ENCODE measurements at regions not wholly inside any gene's neighbourhood (a gene's known extent, or its start where the extent isn't known, plus 50 kb on each side); places are given as distances from the start of the nearest gene placed in this dataset.

GRCh38 chr2:103268841-103269498, 507.1 kb downstream of the TMEM182 start:
- DNase-seq = no peak

GRCh38 chr2:103276869-103277268, 515.0 kb downstream of the TMEM182 start:
- DNase-seq = no peak

GRCh38 chr2:103284750-103285149, 522.9 kb downstream of the TMEM182 start:
- DNase-seq = no peak

- DNase-seq = no peak
Measured at GRCh38 chr2:103285354-103285753, 523.5 kb downstream of the TMEM182 start.

GRCh38 chr2:103287746-103288145, 525.9 kb downstream of the TMEM182 start:
- no peak for DNase-seq

- DNase-seq = no peak
Measured at GRCh38 chr2:103288696-103289095, 526.9 kb downstream of the TMEM182 start.

GRCh38 chr2:103289105-103289725, 527.4 kb downstream of the TMEM182 start:
- DNase-seq = peak in 3 of 58 donors; percentile 2 to 43 (median 21)

GRCh38 chr2:103292573-103292972, 530.7 kb downstream of the TMEM182 start:
- no peak for DNase-seq

- DNase-seq = no peak
Measured at GRCh38 chr2:103293067-103293741, 531.4 kb downstream of the TMEM182 start.

GRCh38 chr2:103293742-103294077, 531.9 kb downstream of the TMEM182 start:
- DNase-seq = no peak

- DNase-seq = no peak
Measured at GRCh38 chr2:103294420-103294819, 532.6 kb downstream of the TMEM182 start.

- DNase-seq = no peak
Measured at GRCh38 chr2:103295591-103295990, 533.8 kb downstream of the TMEM182 start.

GRCh38 chr2:103324671-103325070, 562.8 kb downstream of the TMEM182 start:
- no peak for DNase-seq

GRCh38 chr2:103327386-103327785, 565.6 kb downstream of the TMEM182 start:
- no peak for DNase-seq

- no peak for DNase-seq
Measured at GRCh38 chr2:103327966-103328365, 566.1 kb downstream of the TMEM182 start.

- no peak for DNase-seq
Measured at GRCh38 chr2:103335403-103335802, 573.6 kb downstream of the TMEM182 start.

GRCh38 chr2:103338819-103339218, 577.0 kb downstream of the TMEM182 start:
- no peak for DNase-seq

- DNase-seq = no peak
Measured at GRCh38 chr2:103346780-103347179, 584.9 kb downstream of the TMEM182 start.

- DNase-seq = no peak
Measured at GRCh38 chr2:103353774-103354173, 591.9 kb downstream of the TMEM182 start.

- no peak for DNase-seq
Measured at GRCh38 chr2:103355287-103355686, 593.5 kb downstream of the TMEM182 start.

- DNase-seq = no peak
Measured at GRCh38 chr2:103361712-103362111, 599.9 kb downstream of the TMEM182 start.

- no peak for DNase-seq
Measured at GRCh38 chr2:103363639-103364038, 601.8 kb downstream of the TMEM182 start.

- no peak for DNase-seq
Measured at GRCh38 chr2:103364177-103364576, 602.3 kb downstream of the TMEM182 start.
